Adrenal gland (tissue), 9 donors: ENCODE measurements at regions not wholly inside any gene's neighbourhood (a gene's known extent, or its start where the extent isn't known, plus 50 kb on each side); places are given as distances from the start of the nearest gene placed in this dataset.

Source experiments
- DNase-seq, 7 donors: peaks; one replicate each; pipeline ENCODE4 v3.0.0-alpha.2; 2019 to 2020
- H3K27ac ChIP-seq, 5 donors: fragments of 200-600 bp; sonication (generic) in 4 of 5; 1 replicate in 3 of 5; 2 replicates in 2 of 5; pipeline versions ENCODE4 v1.5.1 to v1.8.0; 2016 to 2020; ENCODE audit warnings: mild to moderate bottlenecking in 1 of 5
- H3K27me3 ChIP-seq: fragments of 200-600 bp; 2 replicates; pipeline ENCODE4 v1.8.0; 2021
- H3K36me3 ChIP-seq, 2 donors: fragments of 200-600 bp; replicated peaks in 1 of 2; 1 replicate in 1 of 2; 2 replicates in 1 of 2; pipeline versions ENCODE4 v1.5.1 to v1.8.0; 2018 to 2022
- H3K4me1 ChIP-seq, 2 donors: fragments of 200-600 bp; replicated peaks in 1 of 2; 1 replicate in 1 of 2; 2 replicates in 1 of 2; pipeline versions ENCODE4 v1.5.1 to v1.8.0; 2018 to 2021
- H3K4me3 ChIP-seq, 4 donors: fragments of 200-600 bp; sonication (generic) in 3 of 4; one replicate each; pipeline ENCODE4 v1.5.1; 2016 to 2018
- H3K9me3 ChIP-seq, 3 donors: fragments of 200-600 bp; sonication (generic) in 1 of 3; replicated peaks in 1 of 3; 1 replicate in 2 of 3; 2 replicates in 1 of 3; pipeline versions ENCODE4 v1.5.1 to v1.8.0; 2016 to 2021
- POLR2A ChIP-seq, 2 donors: fragments of 450-650 bp; IDR thresholded peaks; one replicate each; pipeline ENCODE4 v1.6.1; 2017; ENCODE audit warnings: antibody characterized with exemption in 2 of 2, mild to moderate bottlenecking in 2 of 2, moderate library complexity in 1 of 2
- WGBS, 4 donors: extraction: QIAGEN DNeasy Blood & Tissue Kit in 2 of 4; methylation state at CpG; one replicate each; pipeline versions ENCODE4 v1.1.5 to v1.1.7; 2013 to 2017; 5-methylcytosine and 5-hydroxymethylcytosine counted together
- intact Hi-C, 2 donors: fragments of 100-400 bp; cut with DNase I; formaldehyde crosslinking; loops; one replicate each; pipeline versions ENCODE4 v1.14.1 to v1.15.0; 2022 to 2023
- TF ChIP-seq, protein P1 (sequence below), 6 experiments: fragments of 450-650 bp in 4 of 6; fragments of 200-600 bp in 2 of 6; sonication (generic) in 1 of 6; IDR thresholded peaks; 1 replicate in 5 of 6; 2 replicates in 1 of 6; pipeline versions ENCODE4 v1.5.1 to v1.8.0; 2016 to 2021; ENCODE audit warnings: antibody characterized with exemption in 6 of 6, mild to moderate bottlenecking in 2 of 6, moderate library complexity in 1 of 6
- donor health status: healthy with polysubstance abuse.
- donor health status: Bipolar disorder and iron deficiency.
- donor health status: DM: yes; HTN: yes; CAD: no.
- donor health status: DM: no; HTN: no; CAD: no.
- donor health status: DM: no; HTN: no; CAD: no.

- Histone ChIP-seq H3K4me1 (no peaks in the 10 kb centered on the region), H3K4me3 (no peak overlapping the region), H3K27ac (no peak overlapping the region), H3K27me3 (no peaks in the 10 kb centered on the region), H3K9me3 (no peaks in the 10 kb centered on the region), H3K36me3 (no peaks in the 10 kb centered on the region)
- TF ChIP-seq, protein P1, sequence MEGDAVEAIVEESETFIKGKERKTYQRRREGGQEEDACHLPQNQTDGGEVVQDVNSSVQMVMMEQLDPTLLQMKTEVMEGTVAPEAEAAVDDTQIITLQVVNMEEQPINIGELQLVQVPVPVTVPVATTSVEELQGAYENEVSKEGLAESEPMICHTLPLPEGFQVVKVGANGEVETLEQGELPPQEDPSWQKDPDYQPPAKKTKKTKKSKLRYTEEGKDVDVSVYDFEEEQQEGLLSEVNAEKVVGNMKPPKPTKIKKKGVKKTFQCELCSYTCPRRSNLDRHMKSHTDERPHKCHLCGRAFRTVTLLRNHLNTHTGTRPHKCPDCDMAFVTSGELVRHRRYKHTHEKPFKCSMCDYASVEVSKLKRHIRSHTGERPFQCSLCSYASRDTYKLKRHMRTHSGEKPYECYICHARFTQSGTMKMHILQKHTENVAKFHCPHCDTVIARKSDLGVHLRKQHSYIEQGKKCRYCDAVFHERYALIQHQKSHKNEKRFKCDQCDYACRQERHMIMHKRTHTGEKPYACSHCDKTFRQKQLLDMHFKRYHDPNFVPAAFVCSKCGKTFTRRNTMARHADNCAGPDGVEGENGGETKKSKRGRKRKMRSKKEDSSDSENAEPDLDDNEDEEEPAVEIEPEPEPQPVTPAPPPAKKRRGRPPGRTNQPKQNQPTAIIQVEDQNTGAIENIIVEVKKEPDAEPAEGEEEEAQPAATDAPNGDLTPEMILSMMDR (IDR thresholded peaks at IDR 0.05), result no peak
- TF ChIP-seq POLR2A (IDR thresholded peaks at IDR 0.05), result no peak
- intact Hi-C loops, result no loop called here
- no peak for DNase-seq
Measured at GRCh38 chr1:190649553-190649952, 171.9 kb upstream of the BRINP3 start.

GRCh38 chr1:190658907-190659306, 181.2 kb upstream of the BRINP3 start:
- no peak overlapping the region for H3K4me3 ChIP-seq
- intact Hi-C loops, result no loop called here
- no peak for DNase-seq
- WGBS, 4 donors, result 68 to 75% (median 72%) methylated on average over 2 of the region's 2 CpGs
- no peaks in the 10 kb centered on the region for H3K9me3 ChIP-seq
- no peaks in the 10 kb centered on the region for H3K27me3 ChIP-seq
- H3K4me1 ChIP-seq, result no peaks in the 10 kb centered on the region
- no peaks in the 10 kb centered on the region for H3K36me3 ChIP-seq
- no peak overlapping the region for H3K27ac ChIP-seq
- no peak for TF ChIP-seq POLR2A (IDR thresholded peaks at IDR 0.05)
- TF ChIP-seq, protein P1 (IDR thresholded peaks at IDR 0.05), result no peak

DNA sequence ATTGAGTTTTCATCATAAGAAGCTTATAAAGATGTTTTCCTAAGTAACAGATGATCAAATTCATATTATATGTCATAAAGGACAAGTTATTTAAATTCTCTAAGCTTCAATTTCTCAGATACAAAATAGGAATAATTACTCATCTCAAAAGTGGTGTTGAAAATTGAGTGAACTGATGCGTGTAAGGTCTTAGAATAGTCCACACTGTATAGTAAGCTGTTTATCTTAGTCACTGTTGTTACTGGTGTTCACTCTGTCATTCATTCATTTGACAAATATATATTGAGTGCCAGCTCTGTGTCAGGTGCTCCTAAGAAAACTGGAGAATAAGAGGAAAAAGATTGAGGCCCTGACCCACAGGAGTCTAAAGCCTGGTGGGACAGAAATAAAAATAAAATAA, 186.3 kb upstream of the BRINP3 start:
- H3K36me3 ChIP-seq, result no peaks in the 10 kb centered on the region
- TF ChIP-seq, protein P1 (IDR thresholded peaks at IDR 0.05), result no peak
- no peak for TF ChIP-seq POLR2A (IDR thresholded peaks at IDR 0.05)
- H3K4me3 ChIP-seq, result no peak overlapping the region
- no peaks in the 10 kb centered on the region for H3K9me3 ChIP-seq
- H3K27me3 ChIP-seq, result no peaks in the 10 kb centered on the region
- intact Hi-C loops, result no loop called here
- 70 to 86% (median 79%) methylated on average over 1 of the region's 1 CpG for WGBS, 4 donors
- H3K27ac ChIP-seq, result no peak overlapping the region
- DNase-seq, result no peak
- H3K4me1 ChIP-seq, result no peaks in the 10 kb centered on the region

DNA sequence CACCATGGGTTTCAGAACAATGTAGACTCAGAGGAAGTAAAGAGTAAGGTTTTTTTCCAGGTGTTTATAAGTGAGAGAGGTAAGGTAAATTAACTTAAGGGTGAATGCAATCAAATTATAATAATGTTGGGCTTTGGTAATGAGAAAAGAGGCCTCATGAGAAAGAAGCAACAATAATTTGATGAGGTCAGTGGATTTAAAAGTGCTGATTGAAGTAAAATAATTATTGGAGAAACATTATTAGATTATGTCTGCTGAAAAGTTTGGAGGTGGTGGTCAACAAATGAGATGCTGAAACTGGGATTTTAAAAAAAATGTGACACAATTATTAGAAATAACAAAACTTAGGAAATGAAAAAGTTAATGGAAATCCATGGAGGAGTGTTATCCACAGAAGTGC, 187.4 kb upstream of the BRINP3 start:
- Histone ChIP-seq H3K27ac (no peak overlapping the region), H3K4me3 (no peak overlapping the region), H3K9me3 (no peaks in the 10 kb centered on the region), H3K4me1 (no peaks in the 10 kb centered on the region), H3K27me3 (no peaks in the 10 kb centered on the region), H3K36me3 (no peaks in the 10 kb centered on the region)
- intact Hi-C loops, result no loop called here
- no peak for TF ChIP-seq POLR2A (IDR thresholded peaks at IDR 0.05)
- TF ChIP-seq, protein P1 (IDR thresholded peaks at IDR 0.05), result no peak
- DNase-seq, result no peak
